H1 (cell line): ENCODE measurements at regions not wholly inside any gene's neighbourhood (a gene's known extent, or its start where the extent isn't known, plus 50 kb on each side); places are given as distances from the start of the nearest gene placed in this dataset.

ENCODE experiments used
- CHD1 ChIP-seq: IDR thresholded peaks from 2 replicates; pipeline ENCODE4 v1.6.1; 2012; ENCODE audit warnings: low read depth, low read length, improper control_type of control experiment
- TBP ChIP-seq: IDR thresholded peaks from 2 replicates; pipeline ENCODE4 v1.6.1; 2011; ENCODE audit warnings: low read depth, low read length, improper control_type of control experiment

- TF ChIP-seq TBP (no peak), CHD1 (no peak)
These were observed 404.7 kb upstream of the CNKSR2 start for GRCh38 chrX:20969565-20969964.
